NCI-H1105 (cell line): ENCODE measurements at regions not wholly inside any gene's neighbourhood (a gene's known extent, or its start where the extent isn't known, plus 50 kb on each side); places are given as distances from the start of the nearest gene placed in this dataset.

Experiments used
- DNase-seq: peaks from one replicate; lab custom pipeline; 2025; lab: John Stamatoyannopoulos, UW

DNA sequence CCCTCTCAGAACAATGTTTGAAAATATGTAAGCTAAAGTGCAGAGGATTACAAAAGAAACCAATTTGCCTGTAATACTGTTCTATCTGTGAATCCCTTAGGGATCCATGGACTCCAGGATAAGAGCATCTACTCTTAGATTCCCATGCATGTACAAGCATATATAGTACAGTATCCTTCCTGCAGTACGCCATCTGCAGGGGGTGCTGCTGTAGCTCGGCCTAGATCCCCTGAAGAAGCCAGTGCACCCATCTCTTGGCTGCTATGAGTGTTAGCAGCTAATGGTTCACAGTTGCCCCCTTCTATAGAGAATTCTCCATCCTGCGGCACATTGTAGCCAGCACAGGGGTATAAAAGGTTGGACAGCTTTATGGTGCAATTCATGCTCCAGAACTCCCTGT is 61.8 kb upstream of the SLC30A5 start:
- no peak for DNase-seq

DNA sequence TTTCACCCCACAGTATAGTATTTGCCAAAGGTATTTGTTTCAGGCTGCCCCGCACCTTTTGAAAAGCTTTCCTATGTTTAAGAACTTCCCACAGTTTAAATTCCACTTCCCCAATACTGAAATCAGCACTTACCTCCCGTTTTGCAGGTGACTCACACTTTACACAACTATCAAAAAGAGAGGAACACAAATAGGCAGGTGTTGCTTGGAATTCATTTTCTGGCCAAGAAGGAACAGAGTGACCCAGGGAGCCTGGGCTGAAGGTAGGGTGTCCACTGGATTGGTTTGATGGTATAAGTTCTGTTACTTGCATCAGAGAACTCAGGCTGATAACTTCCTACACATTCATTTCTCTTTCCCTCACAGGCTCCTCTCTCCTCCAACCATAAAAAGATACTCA is 60.1 kb upstream of the SLC30A5 start:
- no peak for DNase-seq

DNA sequence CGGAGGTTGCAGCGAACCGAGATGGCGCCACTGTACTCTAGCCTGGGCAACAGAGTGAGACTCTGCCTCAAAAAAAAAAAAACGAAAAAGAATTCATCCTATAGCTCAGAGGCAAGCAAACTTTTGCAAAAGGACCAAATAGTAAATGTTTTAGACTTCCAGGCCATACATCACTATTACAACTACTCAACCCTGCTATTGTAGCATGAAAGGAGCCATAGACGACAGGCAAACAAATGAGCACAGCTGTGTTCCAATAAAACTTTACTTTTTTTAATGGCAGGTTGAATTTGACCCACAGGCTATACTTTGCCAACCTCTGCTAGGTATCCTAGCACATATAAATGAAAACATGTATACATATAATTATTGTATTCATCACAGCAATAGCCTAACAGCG is 58.9 kb upstream of the SLC30A5 start:
- DNase-seq: no peak

DNA sequence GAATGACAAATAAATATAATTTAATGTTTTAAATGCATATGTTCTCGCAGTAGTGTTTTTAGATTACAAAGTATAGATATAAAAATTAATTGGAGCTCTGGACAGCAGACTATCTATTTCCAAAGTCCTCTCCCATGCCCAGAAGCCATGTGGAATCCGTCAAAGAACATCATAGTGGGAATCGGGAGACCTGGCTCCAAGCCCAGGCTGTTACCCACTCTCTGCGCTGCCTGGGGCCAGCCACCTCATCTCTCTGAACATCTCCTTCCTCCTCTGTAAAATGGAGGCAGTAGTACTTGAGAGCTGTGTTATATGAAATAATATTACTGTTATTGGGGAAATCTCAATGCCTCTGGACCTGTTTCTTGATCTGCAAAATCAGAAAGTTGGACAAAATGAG is 58.1 kb upstream of the SLC30A5 start:
- no peak for DNase-seq

DNA sequence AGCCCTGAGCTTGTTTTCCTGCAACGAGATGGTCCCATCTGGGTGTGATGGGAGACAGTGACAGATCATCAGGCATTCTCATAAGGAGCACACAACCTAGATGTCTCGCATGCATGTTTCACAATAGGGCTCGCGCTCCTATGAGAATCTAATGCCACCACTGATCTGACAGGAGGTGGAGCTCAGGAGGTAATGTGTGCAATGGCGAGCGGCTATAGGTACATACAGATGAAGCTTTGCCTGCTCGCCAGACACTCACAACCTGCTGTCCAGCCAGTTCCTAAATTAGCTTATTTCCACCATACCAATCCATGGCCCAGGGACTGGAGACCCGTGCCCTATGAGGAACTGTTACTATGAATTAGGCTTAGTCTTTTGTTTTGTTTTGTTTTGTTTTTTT is 55.3 kb upstream of the SLC30A5 start:
- DNase-seq: no peak

DNA sequence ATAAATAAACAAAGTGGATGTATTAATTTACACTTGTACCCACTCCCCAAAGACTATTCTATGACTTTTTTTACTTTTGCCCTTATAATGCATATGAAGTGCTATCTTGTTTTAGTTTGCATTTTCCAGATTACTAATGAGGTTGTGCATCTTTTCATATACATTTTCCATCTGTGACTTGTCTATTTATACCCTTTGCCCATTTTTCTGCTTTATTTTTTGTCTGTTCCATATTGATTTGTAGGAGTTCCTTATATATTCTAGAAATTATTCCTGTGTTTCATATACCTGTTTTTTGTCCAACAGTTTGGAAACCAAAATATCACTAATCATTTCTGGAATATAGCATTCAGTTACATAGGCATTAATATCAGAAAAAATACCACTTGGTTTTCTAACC is 54.0 kb upstream of the SLC30A5 start:
- DNase-seq: no peak

DNA sequence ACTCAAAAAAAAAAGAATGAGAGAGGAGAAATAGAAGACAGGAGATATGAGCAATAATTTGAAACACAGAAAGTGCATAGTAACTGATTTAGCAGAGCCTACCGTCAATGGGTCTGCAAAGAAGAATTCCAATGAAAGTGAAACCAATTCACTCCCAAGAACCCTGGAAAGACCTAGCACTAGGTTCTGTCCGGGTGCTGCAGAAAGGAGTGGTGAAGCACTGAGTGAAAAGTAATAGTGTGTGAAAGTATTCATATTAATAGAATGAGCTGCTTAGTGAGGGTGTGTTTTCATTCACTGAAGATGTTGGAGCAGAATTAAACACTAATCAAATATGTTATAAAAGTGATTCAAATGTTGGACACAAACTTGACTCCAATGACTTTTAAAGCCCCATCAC is 51.3 kb upstream of the SLC30A5 start:
- no peak for DNase-seq

DNA sequence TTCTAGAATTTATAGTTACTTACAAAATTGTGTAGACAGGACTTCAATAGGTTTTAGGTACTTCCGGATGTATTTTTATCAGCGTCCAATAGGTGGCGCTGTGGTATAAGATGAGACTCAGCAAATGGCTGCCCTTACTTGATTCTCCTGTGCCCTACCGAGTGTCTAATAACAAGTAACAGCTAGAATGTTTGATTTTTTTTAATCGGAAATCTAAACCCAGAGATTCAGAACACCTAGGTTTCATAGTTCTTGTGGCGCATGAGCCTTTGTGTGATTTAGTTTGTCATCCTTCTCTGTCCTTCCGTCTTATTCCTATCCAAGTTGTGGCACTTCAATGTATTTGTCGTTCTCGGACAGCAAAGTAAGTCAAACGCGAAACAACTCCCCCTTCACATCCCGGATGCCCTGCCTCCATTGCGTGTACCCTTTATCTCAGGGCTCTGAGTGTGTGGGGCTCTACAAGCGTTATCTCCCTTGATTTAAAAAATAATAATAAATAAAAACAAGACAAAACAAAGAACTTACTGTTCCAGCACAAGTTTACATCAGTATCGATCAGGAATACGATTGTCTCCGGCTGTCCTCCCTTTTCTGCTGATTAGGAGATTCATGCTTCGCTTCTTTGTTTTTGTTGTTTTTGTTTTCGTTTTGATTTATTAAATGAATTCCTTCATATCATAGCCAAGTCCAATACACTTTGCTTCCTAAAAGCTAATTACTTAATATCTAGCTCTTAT is 50.7 kb upstream of the SLC30A5 start:
- peak; percentile 44 for DNase-seq

DNA sequence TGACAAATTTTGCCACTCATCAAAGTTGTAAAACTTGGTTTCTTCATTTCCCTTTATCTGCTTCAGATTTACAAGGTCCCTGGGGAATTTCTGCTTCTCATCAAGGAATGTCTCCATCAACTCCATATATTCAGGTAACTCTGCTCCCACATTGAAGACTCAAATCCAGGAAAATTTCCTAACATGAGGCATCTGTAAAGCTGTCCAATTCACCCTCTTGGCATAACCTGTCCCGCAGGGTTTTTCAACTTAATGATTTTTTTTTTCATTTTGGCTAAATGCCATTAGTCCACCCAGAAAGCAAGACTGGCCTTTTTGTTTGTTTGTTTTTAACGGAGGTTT is 50.2 kb upstream of the SLC30A5 start:
- peak; percentile 5 for DNase-seq
